IPS-18a (cell line): ENCODE measurements at regions not wholly inside any gene's neighbourhood (a gene's known extent, or its start where the extent isn't known, plus 50 kb on each side); places are given as distances from the start of the nearest gene placed in this dataset.

Experiments
- H3K27ac ChIP-seq: one replicate; pipeline ENCODE4 v1.5.1; 2013; ENCODE audit warnings: low read length
- H3K27me3 ChIP-seq: one replicate; pipeline ENCODE4 v1.6.1; 2013; ENCODE audit warnings: mild to moderate bottlenecking, low read length; ENCODE audit not compliant: control insufficient read depth, insufficient read depth
- H3K36me3 ChIP-seq: one replicate; pipeline ENCODE4 v1.6.1; 2013; ENCODE audit warnings: low read depth, low read length; ENCODE audit not compliant: control insufficient read depth
- H3K4me1 ChIP-seq: one replicate; pipeline ENCODE4 v1.6.1; 2013; ENCODE audit warnings: low read depth, low read length; ENCODE audit not compliant: control insufficient read depth
- H3K4me3 ChIP-seq: one replicate; pipeline ENCODE4 v1.5.1; 2013; ENCODE audit warnings: low read length
- H3K9ac ChIP-seq: one replicate; pipeline ENCODE4 v1.6.1; 2013; ENCODE audit warnings: mild to moderate bottlenecking, low read length, moderate library complexity
- H3K9me3 ChIP-seq: one replicate; pipeline ENCODE4 v1.6.1; 2013; ENCODE audit warnings: low read depth, low read length; ENCODE audit not compliant: control insufficient read depth

DNA sequence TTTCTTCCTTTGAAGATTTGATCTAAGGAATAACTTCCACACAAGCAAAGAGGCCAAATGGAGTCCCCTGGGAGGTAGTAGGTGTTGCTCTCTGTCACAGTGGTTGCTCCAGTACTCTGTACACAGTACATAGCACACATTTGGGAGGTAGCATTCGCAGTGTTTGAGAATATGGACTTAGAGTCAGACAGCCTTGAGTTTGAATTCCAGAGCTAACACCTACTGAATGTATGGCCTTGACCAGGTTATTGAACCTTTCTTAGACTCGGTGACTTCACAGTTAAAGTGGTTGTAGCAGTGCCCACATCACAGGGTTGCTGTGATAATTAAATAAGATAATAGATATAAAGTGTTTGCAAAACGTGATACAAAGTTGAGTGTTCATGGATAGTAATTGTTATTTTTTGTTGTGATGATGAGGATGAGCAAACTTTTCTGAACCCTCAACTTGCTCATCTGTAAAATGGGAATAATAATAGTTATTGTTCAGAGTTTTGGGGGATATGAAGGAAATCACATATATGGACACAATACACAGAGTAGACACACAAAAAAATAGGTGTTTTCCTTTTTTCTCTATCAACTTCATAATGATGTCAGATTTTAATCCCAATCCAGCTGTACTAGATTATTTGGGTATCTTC lies 271.6 kb upstream of the CRY1 start:
- Histone ChIP-seq H3K9ac (no peak overlapping the region), H3K36me3 (no peaks in the 10 kb centered on the region), H3K9me3 (no peaks in the 10 kb centered on the region), H3K27me3 (no peaks in the 10 kb centered on the region), H3K4me3 (no peak overlapping the region), H3K4me1 (peaks cover 4% of the 10 kb centered on the region), H3K27ac (no peak overlapping the region)

DNA sequence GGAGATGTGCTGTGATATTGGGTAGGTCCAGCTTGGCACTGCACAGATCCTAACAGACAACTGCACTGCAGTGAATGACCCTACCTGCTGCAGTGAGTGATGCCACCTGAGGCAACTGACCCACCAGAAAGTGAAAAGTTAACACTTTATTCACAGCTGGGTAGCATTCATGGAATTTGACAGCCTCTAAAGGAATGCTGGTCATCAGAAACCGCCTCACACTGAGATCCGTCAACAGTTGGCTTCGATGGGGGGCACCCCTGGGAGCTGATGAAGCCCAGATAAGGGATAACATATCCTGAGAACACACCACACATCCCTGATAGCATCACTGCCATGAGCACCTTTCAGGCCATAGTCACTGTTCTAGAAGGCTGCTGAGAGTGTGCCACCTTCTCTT lies 272.4 kb upstream of the CRY1 start:
- Histone ChIP-seq H3K9me3 (no peaks in the 10 kb centered on the region), H3K4me3 (no peak overlapping the region), H3K27me3 (no peaks in the 10 kb centered on the region), H3K9ac (no peak overlapping the region), H3K27ac (no peak overlapping the region), H3K4me1 (peaks cover 4% of the 10 kb centered on the region), H3K36me3 (no peaks in the 10 kb centered on the region)

DNA sequence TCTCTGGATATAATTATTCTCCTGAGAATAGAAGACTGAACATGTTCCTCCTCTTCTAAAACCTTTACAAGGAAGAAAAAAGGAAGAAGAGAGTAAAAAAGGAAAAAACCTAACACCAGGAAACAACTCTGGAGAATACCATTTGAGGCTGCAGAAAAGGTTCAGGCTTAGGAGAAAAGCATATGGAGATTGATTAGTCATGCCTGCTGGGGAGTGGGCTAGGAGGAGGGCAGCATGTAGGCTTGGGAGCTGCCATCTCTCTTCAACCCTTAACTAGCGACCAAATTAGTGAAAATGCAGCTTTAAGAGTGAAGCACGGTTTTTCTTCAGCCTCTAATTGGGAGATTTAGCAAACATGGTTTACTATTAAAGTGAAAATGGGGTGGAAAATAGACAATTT lies 273.0 kb upstream of the CRY1 start:
- Histone ChIP-seq H3K9ac (no peak overlapping the region), H3K9me3 (no peaks in the 10 kb centered on the region), H3K4me3 (no peak overlapping the region), H3K4me1 (peaks cover 4% of the 10 kb centered on the region), H3K27ac (no peak overlapping the region), H3K27me3 (no peaks in the 10 kb centered on the region), H3K36me3 (no peaks in the 10 kb centered on the region)

DNA sequence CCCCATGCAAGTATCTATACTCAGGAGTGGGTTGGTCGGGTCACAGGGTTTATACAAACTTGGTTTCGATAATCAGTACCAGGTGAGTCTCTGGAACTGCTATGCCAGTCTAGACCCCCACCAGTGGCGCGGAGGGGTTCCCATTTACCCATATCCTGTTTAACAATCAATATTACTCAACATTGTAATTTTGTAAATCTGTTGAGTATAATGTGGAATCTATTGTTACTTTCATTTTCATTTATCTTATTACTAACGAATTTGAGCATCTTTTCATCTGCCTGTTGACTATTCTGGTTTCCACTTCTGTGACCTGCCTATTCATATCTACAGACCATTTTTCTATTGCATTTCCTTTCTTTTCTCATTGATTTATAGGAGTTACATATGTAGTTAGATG lies 275.2 kb upstream of the CRY1 start:
- H3K27ac ChIP-seq = no peak overlapping the region
- no peak overlapping the region for H3K4me3 ChIP-seq

DNA sequence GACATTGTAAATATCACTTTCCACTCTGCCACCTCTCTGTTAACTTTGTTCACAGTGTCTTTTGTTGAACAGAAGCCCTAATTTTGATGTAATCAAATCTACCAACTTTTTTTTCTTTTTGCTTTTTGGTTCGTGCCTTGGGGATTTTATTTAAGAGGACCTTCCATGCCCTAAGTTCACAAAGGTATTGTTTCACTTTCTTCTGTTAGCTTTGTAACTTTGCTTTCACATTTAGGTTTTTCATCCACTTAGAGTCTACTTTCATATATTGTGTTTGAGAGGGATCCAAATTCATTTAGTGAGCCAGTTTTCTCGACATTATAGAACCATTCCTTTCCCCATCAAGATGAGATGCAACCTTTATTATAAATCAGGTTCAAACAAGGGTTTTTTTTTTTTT lies 275.7 kb upstream of the CRY1 start:
- Histone ChIP-seq H3K4me3 (no peak overlapping the region), H3K27ac (no peak overlapping the region), H3K36me3 (no peaks in the 10 kb centered on the region), H3K27me3 (no peaks in the 10 kb centered on the region), H3K4me1 (peaks cover 4% of the 10 kb centered on the region), H3K9me3 (no peaks in the 10 kb centered on the region), H3K9ac (no peak overlapping the region)

More for the DNA sequence above, 275.2 kb upstream of the CRY1 start:
- no peaks in the 10 kb centered on the region for H3K9me3 ChIP-seq
- H3K4me1 ChIP-seq = peaks cover 4% of the 10 kb centered on the region
- H3K27me3 ChIP-seq = no peaks in the 10 kb centered on the region
- no peak overlapping the region for H3K9ac ChIP-seq
- H3K36me3 ChIP-seq = no peaks in the 10 kb centered on the region

DNA sequence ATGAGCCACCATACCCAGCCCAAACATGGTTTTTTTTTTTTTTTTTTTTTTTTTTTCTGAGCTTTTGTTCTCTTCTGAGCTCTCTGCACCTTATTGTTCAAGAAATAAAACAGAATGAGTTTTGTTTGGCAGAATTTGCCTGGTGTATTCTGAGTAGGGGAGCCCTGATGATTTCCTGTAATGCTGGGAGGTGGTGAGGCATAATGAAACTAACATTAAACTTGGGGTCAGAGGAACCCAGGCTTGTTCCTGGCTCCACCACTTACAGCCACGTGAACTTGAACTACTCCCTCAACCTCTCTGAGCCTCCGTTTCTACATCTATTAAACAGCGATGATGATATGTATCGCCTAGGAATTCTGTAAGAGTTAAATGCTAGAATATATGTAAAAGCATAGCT lies 276.3 kb upstream of the CRY1 start:
- Histone ChIP-seq H3K4me3 (no peak overlapping the region), H3K27ac (no peak overlapping the region), H3K9ac (no peak overlapping the region), H3K4me1 (peaks cover 8% of the 10 kb centered on the region), H3K27me3 (no peaks in the 10 kb centered on the region), H3K9me3 (no peaks in the 10 kb centered on the region), H3K36me3 (no peaks in the 10 kb centered on the region)

DNA sequence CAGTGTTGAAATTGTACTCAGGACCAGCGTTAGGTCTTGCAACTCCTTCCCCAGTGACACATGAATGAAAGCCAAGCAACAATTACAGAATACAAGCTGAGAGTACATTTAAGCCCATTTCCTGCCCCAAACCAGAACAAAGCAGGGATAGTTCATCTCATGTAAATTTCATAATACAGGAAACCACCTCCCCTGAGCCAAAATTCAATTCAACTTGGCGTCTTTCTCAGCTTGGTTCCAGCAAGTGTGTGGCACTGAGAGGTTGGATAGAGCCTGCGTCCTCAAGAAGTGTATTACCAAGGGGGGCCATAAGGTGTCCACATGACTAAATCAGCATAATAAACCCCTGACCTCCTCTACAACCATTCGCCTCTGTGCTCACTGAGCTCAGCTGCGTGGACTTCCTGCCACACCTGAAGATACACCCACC lies 278.9 kb upstream of the CRY1 start:
- Histone ChIP-seq H3K27me3 (no peaks in the 10 kb centered on the region), H3K9me3 (no peaks in the 10 kb centered on the region), H3K9ac (no peak overlapping the region), H3K4me1 (peaks cover 4% of the 10 kb centered on the region), H3K36me3 (no peaks in the 10 kb centered on the region), H3K27ac (no peak overlapping the region), H3K4me3 (no peak overlapping the region)

DNA sequence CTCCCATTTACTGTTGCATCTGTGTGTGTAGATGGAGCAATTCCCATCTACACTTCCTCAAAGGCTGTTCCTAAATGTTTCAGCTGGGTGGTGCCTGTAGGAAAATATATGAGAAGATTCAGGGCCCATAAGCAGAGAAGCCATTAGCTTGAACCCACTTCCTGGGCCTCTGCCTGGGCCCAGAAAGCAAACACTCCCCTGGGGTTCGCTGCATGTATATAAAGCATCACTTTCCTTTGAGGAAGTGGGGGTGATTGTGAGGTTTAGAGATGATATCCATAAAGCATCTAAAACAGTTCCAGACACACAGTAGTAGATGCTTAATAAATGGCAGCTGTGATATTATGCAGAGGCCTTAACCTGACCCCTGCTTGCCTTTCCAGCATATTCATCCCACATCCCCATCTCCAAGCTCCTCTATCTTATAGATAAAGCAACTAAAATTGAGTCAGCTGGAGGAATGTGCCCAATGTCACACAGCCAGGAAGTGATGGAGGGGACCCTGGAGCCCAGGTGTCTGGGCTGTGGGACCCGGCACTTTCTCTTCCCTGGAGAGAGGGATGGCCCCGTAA lies 280.0 kb upstream of the CRY1 start:
- no peaks in the 10 kb centered on the region for H3K27me3 ChIP-seq
- no peak overlapping the region for H3K4me3 ChIP-seq
- H3K27ac ChIP-seq = no peak overlapping the region
- no peaks in the 10 kb centered on the region for H3K36me3 ChIP-seq
- no peak overlapping the region for H3K9ac ChIP-seq
- H3K4me1 ChIP-seq = peaks cover 4% of the 10 kb centered on the region
- H3K9me3 ChIP-seq = no peaks in the 10 kb centered on the region

DNA sequence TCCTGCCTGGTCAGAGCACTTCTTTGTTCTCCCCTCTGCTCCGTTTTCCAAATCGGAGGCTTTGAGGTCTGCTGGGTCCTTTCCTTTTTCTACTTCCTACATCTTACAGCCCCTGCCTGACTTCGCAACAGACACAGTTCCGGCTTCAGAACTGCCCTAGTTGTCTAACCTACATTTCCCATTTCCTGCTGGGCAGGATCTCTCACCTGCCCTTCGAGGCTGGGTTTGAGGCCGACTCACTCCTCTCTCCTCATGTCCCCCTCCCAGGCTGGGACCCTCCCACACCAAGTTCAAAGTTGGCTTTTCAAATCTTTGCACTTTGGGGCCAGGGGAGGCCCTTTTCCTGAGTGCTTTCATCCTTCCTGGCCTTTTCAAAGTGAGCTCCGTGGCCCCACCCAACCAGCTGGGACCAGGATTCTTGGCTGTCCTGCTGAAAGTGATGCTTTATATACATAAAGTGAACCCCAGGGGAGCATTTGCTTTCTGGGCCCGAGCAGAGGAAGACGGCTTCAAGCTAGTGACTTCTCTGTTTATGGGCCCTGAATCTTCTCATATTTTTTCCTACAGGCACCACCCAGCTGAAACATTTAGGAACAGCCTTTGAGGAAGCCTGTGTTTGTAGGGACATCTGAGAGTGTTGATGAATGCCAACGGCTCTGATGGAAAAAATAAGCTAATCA lies 281.0 kb upstream of the CRY1 start:
- H3K4me1 ChIP-seq = peaks cover 4% of the 10 kb centered on the region
- H3K9me3 ChIP-seq = no peaks in the 10 kb centered on the region
- H3K9ac ChIP-seq = no peak overlapping the region
- no peak overlapping the region for H3K27ac ChIP-seq
- no peaks in the 10 kb centered on the region for H3K36me3 ChIP-seq
- no peak overlapping the region for H3K4me3 ChIP-seq
- H3K27me3 ChIP-seq = no peaks in the 10 kb centered on the region

DNA sequence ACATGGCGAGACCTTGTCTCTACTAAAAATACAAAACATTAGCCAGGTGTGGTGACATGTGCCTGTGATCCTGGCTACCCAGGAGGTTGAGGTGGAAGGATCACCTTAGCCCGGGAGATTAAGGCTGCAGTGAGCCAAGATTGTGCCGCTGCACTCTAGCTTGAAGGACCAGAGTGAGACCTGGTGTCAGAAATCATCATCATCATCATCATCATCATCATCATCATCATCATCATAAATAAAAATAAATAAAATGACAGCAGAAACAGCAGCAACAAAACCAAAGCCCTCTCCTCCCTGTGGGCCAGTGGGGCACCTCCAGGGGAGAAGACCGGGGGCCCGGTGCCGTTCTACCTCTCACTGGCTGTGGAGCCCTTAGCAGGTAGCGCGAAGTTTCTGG lies 281.9 kb upstream of the CRY1 start:
- H3K27me3 ChIP-seq = no peaks in the 10 kb centered on the region
- no peaks in the 10 kb centered on the region for H3K36me3 ChIP-seq
- no peak overlapping the region for H3K27ac ChIP-seq
- H3K4me1 ChIP-seq = peaks cover 7% of the 10 kb centered on the region
- H3K9me3 ChIP-seq = no peaks in the 10 kb centered on the region
- H3K4me3 ChIP-seq = no peak overlapping the region
- no peak overlapping the region for H3K9ac ChIP-seq

DNA sequence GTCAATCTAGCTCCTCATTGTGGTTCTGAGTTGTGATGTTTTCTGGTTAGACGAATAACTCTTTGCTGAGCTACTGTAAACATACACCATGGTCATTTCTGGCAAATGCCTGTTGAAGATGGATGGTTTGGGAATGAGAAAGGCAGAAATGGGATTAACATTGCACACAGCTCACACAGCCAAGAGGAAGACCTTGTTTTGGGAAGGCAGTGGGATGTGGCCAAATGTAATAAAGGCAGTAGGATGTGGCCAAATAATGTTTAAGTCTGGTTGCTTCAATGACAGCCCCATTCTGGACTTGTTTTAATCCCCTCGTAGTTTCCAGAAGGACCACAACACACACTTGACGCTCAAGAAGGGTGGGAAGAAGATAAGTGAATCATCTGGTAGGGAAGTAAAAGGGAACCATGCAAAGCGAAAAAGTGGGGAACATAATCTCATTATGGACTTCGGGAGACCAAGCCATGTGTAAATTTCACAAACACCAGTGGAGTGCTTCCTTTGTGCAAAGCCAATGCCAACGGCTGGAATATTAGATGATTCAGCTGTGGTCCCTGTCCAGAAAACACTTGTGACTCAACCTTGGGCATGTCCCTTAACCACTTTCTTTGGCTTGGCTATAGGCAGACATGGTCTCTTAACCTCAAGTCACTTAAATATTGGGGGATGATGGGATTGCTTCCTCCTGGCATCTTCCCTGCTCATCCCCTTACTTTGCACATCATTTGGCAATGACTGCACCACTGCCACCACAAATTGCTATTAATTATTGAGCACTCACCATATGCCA lies 284.4 kb upstream of the CRY1 start:
- no peak overlapping the region for H3K9ac ChIP-seq
- no peaks in the 10 kb centered on the region for H3K27me3 ChIP-seq
- no peak overlapping the region for H3K27ac ChIP-seq
- no peaks in the 10 kb centered on the region for H3K9me3 ChIP-seq
- H3K4me1 ChIP-seq = peaks cover 10% of the 10 kb centered on the region
- H3K4me3 ChIP-seq = no peak overlapping the region
- H3K36me3 ChIP-seq = no peaks in the 10 kb centered on the region
